CD14-positive monocyte (primary cell): ENCODE measurements at regions not wholly inside any gene's neighbourhood (a gene's known extent, or its start where the extent isn't known, plus 50 kb on each side); places are given as distances from the start of the nearest gene placed in this dataset.

Source experiments
- DNase-seq, 3 donors: peaks; one replicate each; pipeline ENCODE4 v3.0.0-alpha.2; 2011 to 2022
- H2AFZ ChIP-seq: 2 replicates; pipeline ENCODE4 v1.6.0; 2012; ENCODE audit warnings: mild to moderate bottlenecking, low read depth, low read length, inconsistent platforms; ENCODE audit not compliant: insufficient read depth, poor library complexity, severe bottlenecking
- H3K27ac ChIP-seq, 2 donors: 1 replicate in 1 of 2; 2 replicates in 1 of 2; pipeline ENCODE4 v1.5.1; 2012 to 2013; ENCODE audit warnings: low read length in 2 of 2, control low read depth in 1 of 2, inconsistent platforms in 1 of 2, low read depth in 1 of 2, mild to moderate bottlenecking in 1 of 2
- H3K27me3 ChIP-seq, 2 donors: one replicate each; pipeline versions ENCODE4 v1.6.0 to v1.6.1; 2011 to 2013; ENCODE audit warnings: low read length in 2 of 2; ENCODE audit not compliant: control insufficient read depth in 2 of 2, insufficient read depth in 2 of 2
- H3K36me3 ChIP-seq, 2 donors: replicated peaks in 1 of 2; 1 replicate in 1 of 2; 2 replicates in 1 of 2; pipeline versions ENCODE4 v1.5.1 to v1.6.1; 2012 to 2013; ENCODE audit warnings: low read length in 2 of 2, control low read depth in 1 of 2, inconsistent platforms in 1 of 2, mild to moderate bottlenecking in 1 of 2; ENCODE audit not compliant: insufficient read depth in 2 of 2, control insufficient read depth in 1 of 2
- H3K4me1 ChIP-seq, 2 donors: 1 replicate in 1 of 2; 2 replicates in 1 of 2; pipeline versions ENCODE4 v1.5.1 to v1.6.1; 2012 to 2013; ENCODE audit warnings: low read length in 2 of 2, control low read depth in 1 of 2, inconsistent platforms in 1 of 2, mild to moderate bottlenecking in 1 of 2, moderate library complexity in 1 of 2; ENCODE audit not compliant: insufficient read depth in 2 of 2, control insufficient read depth in 1 of 2
- H3K4me2 ChIP-seq: replicated peaks from 2 replicates; pipeline ENCODE3; 2012; ENCODE audit warnings: low read length, moderate library complexity, mild to moderate bottlenecking; ENCODE audit not compliant: poor library complexity, severe bottlenecking; ENCODE audit errors: extremely low read depth
- H3K4me3 ChIP-seq, 3 experiments: fragments of 200-600 bp in 1 of 3; sonication (generic) in 1 of 3; replicated peaks in 1 of 3; 1 replicate in 2 of 3; 2 replicates in 1 of 3; pipeline ENCODE4 v1.5.1; 2011 to 2013; ENCODE audit warnings: low read length in 3 of 3, mild to moderate bottlenecking in 3 of 3, control low read depth in 2 of 3, low read depth in 2 of 3, inconsistent platforms in 1 of 3, moderate library complexity in 1 of 3
- H3K79me2 ChIP-seq: 2 replicates; pipeline ENCODE4 v1.6.0; 2012; ENCODE audit warnings: mild to moderate bottlenecking, control low read depth, inconsistent platforms, low read length, moderate library complexity; ENCODE audit not compliant: insufficient read depth
- H3K9ac ChIP-seq: 2 replicates; pipeline ENCODE4 v1.6.0; 2017; ENCODE audit warnings: low read length, mild to moderate bottlenecking; ENCODE audit not compliant: insufficient read depth, poor library complexity, severe bottlenecking
- H3K9me3 ChIP-seq, 2 donors: replicated peaks in 1 of 2; 1 replicate in 1 of 2; 2 replicates in 1 of 2; pipeline versions ENCODE4 v1.5.1 to v1.6.1; 2012 to 2013; ENCODE audit warnings: low read length in 2 of 2, control low read depth in 1 of 2; ENCODE audit not compliant: control insufficient read depth in 1 of 2, insufficient read depth in 1 of 2
- H4K20me1 ChIP-seq: 2 replicates; pipeline ENCODE4 v1.6.0; 2012; ENCODE audit warnings: mild to moderate bottlenecking, low read length, control low read depth, moderate library complexity; ENCODE audit not compliant: insufficient read depth
- H3K27ac Mint-ChIP-seq, 7 donors: one replicate each; pipeline ENCODE4 v1.8.0; 2020; ENCODE audit warnings: mild to moderate bottlenecking in 7 of 7, mixed read lengths in 7 of 7, moderate library complexity in 6 of 7, inconsistent platforms in 2 of 7
- H3K27me3 Mint-ChIP-seq, 3 donors: one replicate each; pipeline ENCODE4 v1.8.0; 2021 to 2022; ENCODE audit warnings: low read depth in 3 of 3, mild to moderate bottlenecking in 3 of 3, mixed read lengths in 3 of 3, moderate library complexity in 3 of 3, inconsistent platforms in 1 of 3
- H3K36me3 Mint-ChIP-seq, 2 donors: one replicate each; pipeline ENCODE4 v1.8.0; 2020; ENCODE audit warnings: mixed read lengths in 2 of 2, inconsistent platforms in 1 of 2, mild to moderate bottlenecking in 1 of 2
- H3K4me1 Mint-ChIP-seq: one replicate; pipeline ENCODE4 v1.8.0; 2020; ENCODE audit warnings: mild to moderate bottlenecking, mixed read lengths
- H3K4me3 Mint-ChIP-seq, 2 donors: one replicate each; pipeline ENCODE4 v1.8.0; 2020; ENCODE audit warnings: mild to moderate bottlenecking in 2 of 2, mixed read lengths in 2 of 2, moderate library complexity in 1 of 2
- H3K9me3 Mint-ChIP-seq, 7 donors: one replicate each; pipeline ENCODE4 v1.8.0; 2020 to 2022; ENCODE audit warnings: mixed read lengths in 7 of 7, mild to moderate bottlenecking in 6 of 7, moderate library complexity in 6 of 7, inconsistent platforms in 2 of 7
- WGBS: methylation state at CpG from one replicate; pipeline ENCODE4 v1.1.5; 2013; ENCODE audit warnings: missing lambda C conversion rate; ENCODE audit not compliant: insufficient coverage; 5-methylcytosine and 5-hydroxymethylcytosine counted together
- intact Hi-C, 2 donors: fragments of 100-400 bp; cut with micrococcal nuclease; formaldehyde crosslinking; loops; one replicate each; pipeline versions ENCODE4 v1.15.0 to v1.15.1; 2023
- TF ChIP-seq, protein P1 (sequence below): fragments of 200-600 bp; IDR thresholded peaks from one replicate; pipeline ENCODE4 v1.8.0; 2022; ENCODE audit warnings: antibody characterized with exemption, mild to moderate bottlenecking

GRCh38 chr2:21694079-21694878, 570.5 kb downstream of the TDRD15 start:
- H3K4me3 Mint-ChIP-seq, result no peak overlapping the region
- WGBS, result 100% methylated on average over 2 of the region's 3 CpGs

GRCh38 chr2:21696900-21697299, 573.1 kb downstream of the TDRD15 start:
- H3K27me3 ChIP-seq, result no peaks in the 10 kb centered on the region
- WGBS, result 76% methylated on average over 2 of the region's 4 CpGs
- no peak overlapping the region for H3K4me3 ChIP-seq
- H2AFZ ChIP-seq, result no peak overlapping the region
- no peaks in the 10 kb centered on the region for H3K9me3 ChIP-seq
- TF ChIP-seq, protein P1, sequence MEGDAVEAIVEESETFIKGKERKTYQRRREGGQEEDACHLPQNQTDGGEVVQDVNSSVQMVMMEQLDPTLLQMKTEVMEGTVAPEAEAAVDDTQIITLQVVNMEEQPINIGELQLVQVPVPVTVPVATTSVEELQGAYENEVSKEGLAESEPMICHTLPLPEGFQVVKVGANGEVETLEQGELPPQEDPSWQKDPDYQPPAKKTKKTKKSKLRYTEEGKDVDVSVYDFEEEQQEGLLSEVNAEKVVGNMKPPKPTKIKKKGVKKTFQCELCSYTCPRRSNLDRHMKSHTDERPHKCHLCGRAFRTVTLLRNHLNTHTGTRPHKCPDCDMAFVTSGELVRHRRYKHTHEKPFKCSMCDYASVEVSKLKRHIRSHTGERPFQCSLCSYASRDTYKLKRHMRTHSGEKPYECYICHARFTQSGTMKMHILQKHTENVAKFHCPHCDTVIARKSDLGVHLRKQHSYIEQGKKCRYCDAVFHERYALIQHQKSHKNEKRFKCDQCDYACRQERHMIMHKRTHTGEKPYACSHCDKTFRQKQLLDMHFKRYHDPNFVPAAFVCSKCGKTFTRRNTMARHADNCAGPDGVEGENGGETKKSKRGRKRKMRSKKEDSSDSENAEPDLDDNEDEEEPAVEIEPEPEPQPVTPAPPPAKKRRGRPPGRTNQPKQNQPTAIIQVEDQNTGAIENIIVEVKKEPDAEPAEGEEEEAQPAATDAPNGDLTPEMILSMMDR, result no peak
- no peaks in the 10 kb centered on the region for H3K4me1 ChIP-seq
- H3K4me1 Mint-ChIP-seq, result no peaks in the 10 kb centered on the region
- H4K20me1 ChIP-seq, result no peaks in the 10 kb centered on the region
- H3K9ac ChIP-seq, result no peak overlapping the region
- no peaks in the 10 kb centered on the region for H3K36me3 ChIP-seq
- H3K27me3 Mint-ChIP-seq, result peaks cover 0 to 1% (median 0%) of the 10 kb centered on the region in 3 donors
- intact Hi-C loops, result no loop called here
- no peak overlapping the region for H3K27ac ChIP-seq
- peaks cover 0 to 3% (median 0%) of the 10 kb centered on the region in 7 donors for H3K9me3 Mint-ChIP-seq
- no peak overlapping the region for H3K4me2 ChIP-seq
- H3K4me3 Mint-ChIP-seq, result no peak overlapping the region
- no peaks in the 10 kb centered on the region for H3K36me3 Mint-ChIP-seq
- no peak overlapping the region for H3K27ac Mint-ChIP-seq
- no peak for DNase-seq
- H3K79me2 ChIP-seq, result no peaks in the 10 kb centered on the region

More at GRCh38 chr2:21694079-21694878, 570.5 kb downstream of the TDRD15 start:
- no peaks in the 10 kb centered on the region for H3K36me3 ChIP-seq
- H3K4me1 ChIP-seq, result no peaks in the 10 kb centered on the region
- no peaks in the 10 kb centered on the region for H3K27me3 ChIP-seq
- H3K27me3 Mint-ChIP-seq, result peaks cover 0 to 1% (median 0%) of the 10 kb centered on the region in 3 donors
- no peak overlapping the region for H3K4me2 ChIP-seq
- H3K4me1 Mint-ChIP-seq, result no peaks in the 10 kb centered on the region
- no peak for DNase-seq
- no peak overlapping the region for H3K27ac Mint-ChIP-seq
- TF ChIP-seq, protein P1, result no peak
- H3K27ac ChIP-seq, result no peak overlapping the region
- no peak overlapping the region for H2AFZ ChIP-seq
- intact Hi-C loops, result no loop called here
- H4K20me1 ChIP-seq, result no peaks in the 10 kb centered on the region
- no peak overlapping the region for H3K4me3 ChIP-seq
- no peaks in the 10 kb centered on the region for H3K36me3 Mint-ChIP-seq
- no peaks in the 10 kb centered on the region for H3K9me3 ChIP-seq
- H3K9me3 Mint-ChIP-seq, result peaks cover 0 to 3% (median 0%) of the 10 kb centered on the region in 7 donors
- no peak overlapping the region for H3K9ac ChIP-seq
- H3K79me2 ChIP-seq, result no peaks in the 10 kb centered on the region
